HCT116 (cell line): ENCODE measurements at regions not wholly inside any gene's neighbourhood (a gene's known extent, or its start where the extent isn't known, plus 50 kb on each side); places are given as distances from the start of the nearest gene placed in this dataset.

Experiments used
- CTCF ChIP-seq, 3 experiments: fragments of 200-600 bp in 1 of 3; sonication (generic) in 1 of 3; IDR thresholded peaks in 2 of 3; conservative IDR thresholded peaks in 1 of 3; 2 replicates each; pipeline ENCODE4 v1.5.1; 2012 to 2017; ENCODE audit warnings: low read depth in 2 of 3, low read length in 2 of 3, antibody characterized with exemption in 1 of 3, borderline replicate concordance in 1 of 3, control low read depth in 1 of 3, mild to moderate bottlenecking in 1 of 3, mixed read lengths in 1 of 3, mixed run types in 1 of 3, moderate library complexity in 1 of 3; ENCODE audit not compliant: insufficient read depth in 1 of 3
- EZH2 ChIP-seq: fragments of 200-600 bp; sonication (generic); IDR thresholded peaks from 2 replicates; pipeline ENCODE4 v1.6.1; 2017; ENCODE audit warnings: antibody characterized with exemption, mixed run types
- ZFX ChIP-seq: fragments of 450-650 bp; IDR thresholded peaks from 2 replicates; pipeline ENCODE4 v1.6.1; 2017
- ZNF274 ChIP-seq: fragments of 200-500 bp; sonication (Bioruptor generic); IDR thresholded peaks from 2 replicates; pipeline ENCODE4 v1.6.1; 2014; ENCODE audit warnings: mild to moderate bottlenecking, low read depth, low read length, inconsistent platforms

GRCh38 chr6:81996414-81996813, 243.9 kb upstream of the TENT5A start:
- TF ChIP-seq ZFX: no peak
- no peak for TF ChIP-seq ZNF274
- TF ChIP-seq EZH2: no peak
- TF ChIP-seq CTCF (IDR thresholded peaks at IDR 0.05 in 2 of 3, conservative IDR thresholded peaks at IDR 0.05 in 1 of 3; ENCODE audit: borderline replicate concordance in 1 of 3, insufficient read depth in 1 of 3, low read depth in 2 of 3, low read length in 2 of 3): no peak
